Upper lobe of left lung (tissue), 6 donors: ENCODE measurements at regions not wholly inside any gene's neighbourhood (a gene's known extent, or its start where the extent isn't known, plus 50 kb on each side); places are given as distances from the start of the nearest gene placed in this dataset.

Experiments used
- ATAC-seq, 2 donors: fragments of 200-7000 bp; cut with Tn5 transposase; one replicate each; pipeline ENCODE4 v1.9.1; 2022; ENCODE audit warnings: mild to moderate bottlenecking in 2 of 2, moderate library complexity in 2 of 2; ENCODE audit not compliant: low FRiP score in 2 of 2
- DNase-seq, 2 donors: peaks; one replicate each; pipeline ENCODE4 v3.0.0-alpha.2; 2019 to 2020
- H3K27ac ChIP-seq, 4 donors: fragments of 200-600 bp; sonication (generic); one replicate each; pipeline ENCODE4 v1.5.1; 2016 to 2019
- H3K27me3 ChIP-seq, 4 donors: fragments of 200-600 bp; sonication (generic); one replicate each; pipeline ENCODE4 v1.5.1; 2017 to 2019
- H3K36me3 ChIP-seq, 4 donors: fragments of 200-600 bp; sonication (generic); one replicate each; pipeline ENCODE4 v1.5.1; 2016 to 2019
- H3K4me1 ChIP-seq, 4 donors: fragments of 200-600 bp; sonication (generic); one replicate each; pipeline ENCODE4 v1.5.1; 2018 to 2019
- H3K4me3 ChIP-seq, 4 donors: fragments of 200-600 bp; sonication (generic); one replicate each; pipeline ENCODE4 v1.5.1; 2017 to 2019; ENCODE audit warnings: mild to moderate bottlenecking in 2 of 4, moderate library complexity in 1 of 4
- H3K9me3 ChIP-seq, 4 donors: fragments of 200-600 bp; sonication (generic); one replicate each; pipeline ENCODE4 v1.5.1; 2018 to 2019
- EP300 ChIP-seq, 4 donors: sonication (generic); formaldehyde crosslinking; IDR thresholded peaks; one replicate each; pipeline ENCODE4 v1.5.1; 2017; ENCODE audit warnings: antibody characterized with exemption in 4 of 4, control low read depth in 2 of 4
- POLR2A ChIP-seq, 4 donors: fragments of 450-650 bp; IDR thresholded peaks; one replicate each; pipeline ENCODE4 v1.5.1; 2016 to 2017; ENCODE audit warnings: antibody characterized with exemption in 4 of 4, mild to moderate bottlenecking in 2 of 4
- POLR2AphosphoS5 ChIP-seq, 2 donors: sonication (generic); formaldehyde crosslinking; IDR thresholded peaks; one replicate each; pipeline ENCODE4 v1.5.1; 2017; ENCODE audit warnings: antibody characterized with exemption in 2 of 2
- whole genome bisulfite sequencing, 2 donors: methylation state at CpG; one replicate each; pipeline ENCODE4 v1.1.5; 2017 to 2018; 5-methylcytosine and 5-hydroxymethylcytosine counted together
- TF ChIP-seq, protein P1 (sequence below), 6 experiments: fragments of 450-650 bp in 4 of 6; fragments of 200-600 bp in 2 of 6; sonication (generic) in 2 of 6; IDR thresholded peaks; one replicate each; pipeline ENCODE4 v1.5.1; 2016 to 2019; ENCODE audit warnings: antibody characterized with exemption in 6 of 6
- donor health status: DM: no; HTN: no; CAD: no; lungs with moderate emphysema.
- donor health status: DM: no; HTN: yes; CAD: no; lungs with severe emphysema.

- Histone ChIP-seq H3K36me3 (no peaks in the 10 kb centered on the region), H3K27ac (no peak overlapping the region), H3K27me3 (no peaks in the 10 kb centered on the region), H3K4me3 (no peak overlapping the region), H3K4me1 (no peaks in the 10 kb centered on the region), H3K9me3 (no peaks in the 10 kb centered on the region)
- no peak for ATAC-seq
- no peak for TF ChIP-seq EP300 (IDR thresholded peaks at IDR 0.05)
- no peak for TF ChIP-seq POLR2AphosphoS5 (IDR thresholded peaks at IDR 0.05)
- TF ChIP-seq, protein P1, sequence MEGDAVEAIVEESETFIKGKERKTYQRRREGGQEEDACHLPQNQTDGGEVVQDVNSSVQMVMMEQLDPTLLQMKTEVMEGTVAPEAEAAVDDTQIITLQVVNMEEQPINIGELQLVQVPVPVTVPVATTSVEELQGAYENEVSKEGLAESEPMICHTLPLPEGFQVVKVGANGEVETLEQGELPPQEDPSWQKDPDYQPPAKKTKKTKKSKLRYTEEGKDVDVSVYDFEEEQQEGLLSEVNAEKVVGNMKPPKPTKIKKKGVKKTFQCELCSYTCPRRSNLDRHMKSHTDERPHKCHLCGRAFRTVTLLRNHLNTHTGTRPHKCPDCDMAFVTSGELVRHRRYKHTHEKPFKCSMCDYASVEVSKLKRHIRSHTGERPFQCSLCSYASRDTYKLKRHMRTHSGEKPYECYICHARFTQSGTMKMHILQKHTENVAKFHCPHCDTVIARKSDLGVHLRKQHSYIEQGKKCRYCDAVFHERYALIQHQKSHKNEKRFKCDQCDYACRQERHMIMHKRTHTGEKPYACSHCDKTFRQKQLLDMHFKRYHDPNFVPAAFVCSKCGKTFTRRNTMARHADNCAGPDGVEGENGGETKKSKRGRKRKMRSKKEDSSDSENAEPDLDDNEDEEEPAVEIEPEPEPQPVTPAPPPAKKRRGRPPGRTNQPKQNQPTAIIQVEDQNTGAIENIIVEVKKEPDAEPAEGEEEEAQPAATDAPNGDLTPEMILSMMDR (IDR thresholded peaks at IDR 0.05), result no peak
- TF ChIP-seq POLR2A (IDR thresholded peaks at IDR 0.05), result no peak
- DNase-seq, result no peak
Observed at GRCh38 chr12:58068706-58069105, 127.3 kb downstream of the ATP23 start.

- WGBS, 2 donors, result 91 to 100% methylated on average over 2 of the region's 2 CpGs
- no peak for TF ChIP-seq POLR2AphosphoS5 (IDR thresholded peaks at IDR 0.05)
- TF ChIP-seq, protein P1 (IDR thresholded peaks at IDR 0.05), result no peak
- TF ChIP-seq POLR2A (IDR thresholded peaks at IDR 0.05), result no peak
- TF ChIP-seq EP300 (IDR thresholded peaks at IDR 0.05), result no peak
- no peaks in the 10 kb centered on the region for H3K4me1 ChIP-seq
- H3K36me3 ChIP-seq, result no peaks in the 10 kb centered on the region
- ATAC-seq, result no peak
- no peak for DNase-seq
- H3K27me3 ChIP-seq, result no peaks in the 10 kb centered on the region
- no peak overlapping the region for H3K4me3 ChIP-seq
- no peaks in the 10 kb centered on the region for H3K9me3 ChIP-seq
- H3K27ac ChIP-seq, result no peak overlapping the region
Observed at GRCh38 chr12:58069268-58069963, 128.0 kb downstream of the ATP23 start.

GRCh38 chr12:58071994-58072393, 130.6 kb downstream of the ATP23 start:
- ATAC-seq, result no peak
- WGBS, 2 donors, result 92 to 100% methylated on average over 2 of the region's 2 CpGs
- no peaks in the 10 kb centered on the region for H3K4me1 ChIP-seq

GRCh38 chr12:58074259-58074658, 132.9 kb downstream of the ATP23 start:
- H3K27ac ChIP-seq, result no peak overlapping the region
- no peak for ATAC-seq
- 87 to 100% methylated on average over 1 of the region's 1 CpG for WGBS, 2 donors
- no peak for DNase-seq
- H3K27me3 ChIP-seq, result no peaks in the 10 kb centered on the region
- H3K36me3 ChIP-seq, result no peaks in the 10 kb centered on the region
- H3K4me3 ChIP-seq, result no peak overlapping the region
- TF ChIP-seq, protein P1 (IDR thresholded peaks at IDR 0.05), result no peak
- no peak for TF ChIP-seq EP300 (IDR thresholded peaks at IDR 0.05)
- no peak for TF ChIP-seq POLR2AphosphoS5 (IDR thresholded peaks at IDR 0.05)
- no peak for TF ChIP-seq POLR2A (IDR thresholded peaks at IDR 0.05)
- no peaks in the 10 kb centered on the region for H3K4me1 ChIP-seq
- H3K9me3 ChIP-seq, result no peaks in the 10 kb centered on the region

More at GRCh38 chr12:58071994-58072393, 130.6 kb downstream of the ATP23 start:
- H3K27me3 ChIP-seq, result no peaks in the 10 kb centered on the region
- no peaks in the 10 kb centered on the region for H3K36me3 ChIP-seq
- DNase-seq, result no peak
- H3K27ac ChIP-seq, result no peak overlapping the region
- TF ChIP-seq POLR2AphosphoS5 (IDR thresholded peaks at IDR 0.05) (no peak), EP300 (IDR thresholded peaks at IDR 0.05) (no peak), POLR2A (IDR thresholded peaks at IDR 0.05) (no peak)
- TF ChIP-seq, protein P1 (IDR thresholded peaks at IDR 0.05), result no peak
- no peaks in the 10 kb centered on the region for H3K9me3 ChIP-seq
- no peak overlapping the region for H3K4me3 ChIP-seq

- 64 to 77% methylated on average over 1 of the region's 1 CpG for WGBS, 2 donors
- Histone ChIP-seq H3K27ac (no peak overlapping the region), H3K4me3 (no peak overlapping the region), H3K27me3 (no peaks in the 10 kb centered on the region), H3K4me1 (no peaks in the 10 kb centered on the region), H3K36me3 (no peaks in the 10 kb centered on the region), H3K9me3 (no peaks in the 10 kb centered on the region)
- no peak for ATAC-seq
- DNase-seq, result no peak
- TF ChIP-seq EP300 (IDR thresholded peaks at IDR 0.05) (no peak), POLR2AphosphoS5 (IDR thresholded peaks at IDR 0.05) (no peak), POLR2A (IDR thresholded peaks at IDR 0.05) (no peak)
- TF ChIP-seq, protein P1 (IDR thresholded peaks at IDR 0.05), result no peak
Observed at GRCh38 chr12:58079806-58080205, 138.4 kb downstream of the ATP23 start.
